ENCODE measurements at regions not wholly inside any gene's neighbourhood (a gene's known extent, or its start where the extent isn't known, plus 50 kb on each side); places are given as distances from the start of the nearest gene placed in this dataset.

- H3K27me3 Mint-ChIP-seq: no peaks in the 10 kb centered on the region
- no peak for DNase-seq
- H3K27ac Mint-ChIP-seq: no peak overlapping the region
- no peaks in the 10 kb centered on the region for H3K9me3 Mint-ChIP-seq
- no peak overlapping the region for H3K4me3 Mint-ChIP-seq
- ATAC-seq (replicated peaks): no peak
- H3K4me1 Mint-ChIP-seq (ENCODE audit: low read depth in 2 of 2): peaks cover 0 to 3% of the 10 kb centered on the region in 2 donors
- no peaks in the 10 kb centered on the region for H3K36me3 Mint-ChIP-seq (ENCODE audit: insufficient read depth)
Measured at GRCh38 chr5:52692039-52692438, 95.7 kb upstream of the ITGA1 start.

- Mint-ChIP-seq H3K27me3 (no peaks in the 10 kb centered on the region), H3K27ac (no peak overlapping the region), H3K4me1 (ENCODE audit: low read depth in 2 of 2) (peaks cover 0 to 3% of the 10 kb centered on the region in 2 donors), H3K9me3 (no peaks in the 10 kb centered on the region), H3K36me3 (ENCODE audit: insufficient read depth) (no peaks in the 10 kb centered on the region), H3K4me3 (no peak overlapping the region)
- DNase-seq (no peak), ATAC-seq (replicated peaks) (no peak)
Measured at GRCh38 chr5:52692606-52693005, 95.1 kb upstream of the ITGA1 start.

GRCh38 chr5:52693280-52693679, 94.4 kb upstream of the ITGA1 start:
- H3K27ac Mint-ChIP-seq: no peak overlapping the region
- peaks cover 0 to 3% of the 10 kb centered on the region in 2 donors for H3K4me1 Mint-ChIP-seq (ENCODE audit: low read depth in 2 of 2)
- H3K36me3 Mint-ChIP-seq (ENCODE audit: insufficient read depth): no peaks in the 10 kb centered on the region
- ATAC-seq (replicated peaks) (peak; percentile 62), DNase-seq (peak; percentile 13 to 19 (median 18))
- no peak overlapping the region for H3K4me3 Mint-ChIP-seq
- H3K9me3 Mint-ChIP-seq: no peaks in the 10 kb centered on the region
- H3K27me3 Mint-ChIP-seq: no peaks in the 10 kb centered on the region

- Mint-ChIP-seq H3K36me3 (ENCODE audit: insufficient read depth) (no peaks in the 10 kb centered on the region), H3K27me3 (no peaks in the 10 kb centered on the region), H3K4me1 (ENCODE audit: low read depth in 2 of 2) (peaks cover 0 to 3% of the 10 kb centered on the region in 2 donors), H3K4me3 (no peak overlapping the region), H3K9me3 (no peaks in the 10 kb centered on the region), H3K27ac (no peak overlapping the region)
- DNase-seq (no peak), ATAC-seq (replicated peaks) (no peak)
Measured at GRCh38 chr5:52693836-52694235, 93.9 kb upstream of the ITGA1 start.

- Mint-ChIP-seq H3K27me3 (no peaks in the 10 kb centered on the region), H3K4me1 (ENCODE audit: low read depth in 2 of 2) (peaks cover 0 to 3% of the 10 kb centered on the region in 2 donors), H3K9me3 (no peaks in the 10 kb centered on the region), H3K27ac (no peak overlapping the region), H3K36me3 (ENCODE audit: insufficient read depth) (no peaks in the 10 kb centered on the region), H3K4me3 (no peak overlapping the region)
- ATAC-seq (replicated peaks) (no peak), DNase-seq (no peak)
Measured at GRCh38 chr5:52694648-52695047, 93.1 kb upstream of the ITGA1 start.

- no peak for ATAC-seq (replicated peaks)
Measured at GRCh38 chr5:52702877-52703276, 84.8 kb upstream of the ITGA1 start.

GRCh38 chr5:52703321-52703720, 84.4 kb upstream of the ITGA1 start:
- no peaks in the 10 kb centered on the region for H3K27me3 Mint-ChIP-seq
- H3K27ac Mint-ChIP-seq: no peak overlapping the region
- DNase-seq: no peak
- no peak overlapping the region for H3K4me3 Mint-ChIP-seq
- peaks cover 10 to 11% of the 10 kb centered on the region in 2 donors for H3K4me1 Mint-ChIP-seq (ENCODE audit: low read depth in 2 of 2)
- H3K36me3 Mint-ChIP-seq (ENCODE audit: insufficient read depth): no peaks in the 10 kb centered on the region
- H3K9me3 Mint-ChIP-seq: no peaks in the 10 kb centered on the region
- ATAC-seq (replicated peaks): no peak

More at GRCh38 chr5:52702877-52703276, 84.8 kb upstream of the ITGA1 start:
- peaks cover 9 to 11% of the 10 kb centered on the region in 2 donors for H3K4me1 Mint-ChIP-seq (ENCODE audit: low read depth in 2 of 2)
- H3K4me3 Mint-ChIP-seq: no peak overlapping the region
- no peak overlapping the region for H3K27ac Mint-ChIP-seq
- H3K27me3 Mint-ChIP-seq: no peaks in the 10 kb centered on the region
- H3K9me3 Mint-ChIP-seq: no peaks in the 10 kb centered on the region
- DNase-seq: no peak
- no peaks in the 10 kb centered on the region for H3K36me3 Mint-ChIP-seq (ENCODE audit: insufficient read depth)

GRCh38 chr5:52705720-52706119, 82.0 kb upstream of the ITGA1 start:
- Mint-ChIP-seq H3K36me3 (ENCODE audit: insufficient read depth) (no peaks in the 10 kb centered on the region), H3K27ac (no peak overlapping the region), H3K4me3 (no peak overlapping the region), H3K27me3 (no peaks in the 10 kb centered on the region), H3K4me1 (ENCODE audit: low read depth in 2 of 2) (peaks cover 20 to 32% of the 10 kb centered on the region in 2 donors), H3K9me3 (no peaks in the 10 kb centered on the region)
- ATAC-seq (replicated peaks) (no peak), DNase-seq (no peak)

GRCh38 chr5:52706775-52707174, 80.9 kb upstream of the ITGA1 start:
- peaks cover 21 to 36% of the 10 kb centered on the region in 2 donors for H3K4me1 Mint-ChIP-seq (ENCODE audit: low read depth in 2 of 2)
- no peaks in the 10 kb centered on the region for H3K27me3 Mint-ChIP-seq
- no peaks in the 10 kb centered on the region for H3K36me3 Mint-ChIP-seq (ENCODE audit: insufficient read depth)
- DNase-seq (no peak), ATAC-seq (replicated peaks) (no peak)
- no peaks in the 10 kb centered on the region for H3K9me3 Mint-ChIP-seq
- H3K4me3 Mint-ChIP-seq: no peak overlapping the region
- H3K27ac Mint-ChIP-seq: no peak overlapping the region

- H3K9me3 Mint-ChIP-seq: no peaks in the 10 kb centered on the region
- DNase-seq (no peak), ATAC-seq (replicated peaks) (no peak)
- no peak overlapping the region for H3K27ac Mint-ChIP-seq
- H3K27me3 Mint-ChIP-seq: no peaks in the 10 kb centered on the region
- H3K36me3 Mint-ChIP-seq (ENCODE audit: insufficient read depth): no peaks in the 10 kb centered on the region
- peaks cover 21 to 36% of the 10 kb centered on the region in 2 donors for H3K4me1 Mint-ChIP-seq (ENCODE audit: low read depth in 2 of 2)
- H3K4me3 Mint-ChIP-seq: no peak overlapping the region
Measured at GRCh38 chr5:52707616-52708015, 80.1 kb upstream of the ITGA1 start.

GRCh38 chr5:52708463-52708862, 79.3 kb upstream of the ITGA1 start:
- Mint-ChIP-seq H3K27me3 (no peaks in the 10 kb centered on the region), H3K36me3 (ENCODE audit: insufficient read depth) (no peaks in the 10 kb centered on the region), H3K4me3 (peak overlapping the region in 1 of 2 donors; percentile 25), H3K4me1 (ENCODE audit: low read depth in 2 of 2) (peaks cover 19 to 36% of the 10 kb centered on the region in 2 donors), H3K27ac (no peak overlapping the region), H3K9me3 (no peaks in the 10 kb centered on the region)
- DNase-seq: no peak
- ATAC-seq (replicated peaks): no peak

GRCh38 chr5:52709167-52709925, 78.4 kb upstream of the ITGA1 start:
- H3K27me3 Mint-ChIP-seq: no peaks in the 10 kb centered on the region
- H3K4me3 Mint-ChIP-seq: peak overlapping the region; percentile 19 to 42
- H3K27ac Mint-ChIP-seq: peak overlapping the region in 1 of 2 donors; percentile 11
- no peaks in the 10 kb centered on the region for H3K9me3 Mint-ChIP-seq
- H3K4me1 Mint-ChIP-seq (ENCODE audit: low read depth in 2 of 2): peaks cover 19 to 36% of the 10 kb centered on the region in 2 donors
- H3K36me3 Mint-ChIP-seq (ENCODE audit: insufficient read depth): no peaks in the 10 kb centered on the region
- ATAC-seq (replicated peaks) (peak; percentile 61), DNase-seq (no peak)

GRCh38 chr5:52710310-52710971, 77.3 kb upstream of the ITGA1 start:
- Mint-ChIP-seq H3K36me3 (ENCODE audit: insufficient read depth) (no peaks in the 10 kb centered on the region), H3K27ac (peak overlapping the region in 1 of 2 donors; percentile 11), H3K27me3 (no peaks in the 10 kb centered on the region), H3K4me3 (peak overlapping the region; percentile 19 to 43), H3K4me1 (ENCODE audit: low read depth in 2 of 2) (peaks cover 19 to 36% of the 10 kb centered on the region in 2 donors), H3K9me3 (no peaks in the 10 kb centered on the region)
- no peak for DNase-seq
- ATAC-seq (replicated peaks): no peak
